Fibroblast of skin of right biceps (primary cell): ENCODE measurements at regions not wholly inside any gene's neighbourhood (a gene's known extent, or its start where the extent isn't known, plus 50 kb on each side); places are given as distances from the start of the nearest gene placed in this dataset.
A peak's percentile ranks its signal among the peaks of the same experiment; 100 is the strongest.

Experiments
- DNase-seq: peaks from one replicate; pipeline ENCODE4 v3.0.0-alpha.2; 2013

- peak; percentile 43 for DNase-seq
Measured at GRCh38 chr5:116361171-116361967, 213.3 kb downstream of the SEMA6A start.

- DNase-seq: peak; percentile 8
Measured at GRCh38 chr5:116360008-116360853, 214.4 kb downstream of the SEMA6A start.

GRCh38 chr5:116359592-116359991, 215.0 kb downstream of the SEMA6A start:
- no peak for DNase-seq

GRCh38 chr5:116358911-116359418, 215.7 kb downstream of the SEMA6A start:
- DNase-seq: no peak

- no peak for DNase-seq
Measured at GRCh38 chr5:116358015-116358523, 216.6 kb downstream of the SEMA6A start.

- peak; percentile 8 for DNase-seq
Measured at GRCh38 chr5:116355819-116356601, 218.6 kb downstream of the SEMA6A start.

GRCh38 chr5:116354699-116355098, 219.9 kb downstream of the SEMA6A start:
- DNase-seq: no peak

GRCh38 chr5:116347657-116348056, 227.0 kb downstream of the SEMA6A start:
- DNase-seq: no peak

- no peak for DNase-seq
Measured at GRCh38 chr5:116343961-116344360, 230.7 kb downstream of the SEMA6A start.
